Fibroblast of pulmonary artery (primary cell): ENCODE measurements at regions not wholly inside any gene's neighbourhood (a gene's known extent, or its start where the extent isn't known, plus 50 kb on each side); places are given as distances from the start of the nearest gene placed in this dataset.
"Not testable (repeated sequence)": the region's sequence is repeated elsewhere in the genome, so short reads cannot be mapped to it uniquely, and the experiment has no call there.

Source experiments
- DNase-seq: peaks from one replicate; pipeline ENCODE4 v3.0.0-alpha.2; 2010; ENCODE audit warnings: low read depth
- H3K4me3 ChIP-seq: replicated peaks from 2 replicates; pipeline ENCODE4 v1.5.1; 2011; ENCODE audit warnings: low read depth, mild to moderate bottlenecking, control low read depth, low read length, moderate library complexity
- CTCF ChIP-seq: IDR thresholded peaks from 2 replicates; pipeline ENCODE4 v1.5.1; 2011; ENCODE audit warnings: mild to moderate bottlenecking, control low read depth, low read length, inconsistent platforms; ENCODE audit errors: missing control alignments

- TF ChIP-seq CTCF: no peak
Observed at GRCh38 chr12:34126805-34127204, 104.5 kb downstream of the ALG10 start.

GRCh38 chr12:34127379-34127778, 105.1 kb downstream of the ALG10 start:
- not testable (repeated sequence) for H3K4me3 ChIP-seq, DNase-seq

More at GRCh38 chr12:34126805-34127204, 104.5 kb downstream of the ALG10 start:
- no peak for DNase-seq
- no peak overlapping the region for H3K4me3 ChIP-seq

GRCh38 chr12:34142430-34142829, 120.1 kb downstream of the ALG10 start:
- no peak for DNase-seq
- no peak for TF ChIP-seq CTCF
- H3K4me3 ChIP-seq: no peak overlapping the region

- H3K4me3 ChIP-seq: no peak overlapping the region
- no peak for DNase-seq
- TF ChIP-seq CTCF: no peak
Observed at GRCh38 chr12:34151019-34151418, 128.7 kb downstream of the ALG10 start.

- DNase-seq: no peak
- TF ChIP-seq CTCF: no peak
- no peak overlapping the region for H3K4me3 ChIP-seq
Observed at GRCh38 chr12:34163443-34163842, 141.1 kb downstream of the ALG10 start.

GRCh38 chr12:34166427-34167060, 144.2 kb downstream of the ALG10 start:
- TF ChIP-seq CTCF: no peak

GRCh38 chr12:34168507-34168906, 146.2 kb downstream of the ALG10 start:
- not testable (repeated sequence) for DNase-seq, H3K4me3 ChIP-seq

More at GRCh38 chr12:34166427-34167060, 144.2 kb downstream of the ALG10 start:
- no peak overlapping the region for H3K4me3 ChIP-seq
- DNase-seq: no peak

- TF ChIP-seq CTCF: no peak
- no peak overlapping the region for H3K4me3 ChIP-seq
- DNase-seq: no peak
Observed at GRCh38 chr12:34186492-34186891, 164.2 kb downstream of the ALG10 start.
